SH-SY5Y (cell line): ENCODE measurements at regions not wholly inside any gene's neighbourhood (a gene's known extent, or its start where the extent isn't known, plus 50 kb on each side); places are given as distances from the start of the nearest gene placed in this dataset.

Experiments
- GATA2 ChIP-seq: IDR thresholded peaks from 2 replicates; pipeline ENCODE4 v1.6.1; 2011; ENCODE audit warnings: mild to moderate bottlenecking, low read depth, low read length
- GATA3 ChIP-seq: IDR thresholded peaks from 2 replicates; pipeline ENCODE4 v1.6.1; 2011; ENCODE audit warnings: low read depth, mild to moderate bottlenecking, low read length, moderate library complexity

DNA sequence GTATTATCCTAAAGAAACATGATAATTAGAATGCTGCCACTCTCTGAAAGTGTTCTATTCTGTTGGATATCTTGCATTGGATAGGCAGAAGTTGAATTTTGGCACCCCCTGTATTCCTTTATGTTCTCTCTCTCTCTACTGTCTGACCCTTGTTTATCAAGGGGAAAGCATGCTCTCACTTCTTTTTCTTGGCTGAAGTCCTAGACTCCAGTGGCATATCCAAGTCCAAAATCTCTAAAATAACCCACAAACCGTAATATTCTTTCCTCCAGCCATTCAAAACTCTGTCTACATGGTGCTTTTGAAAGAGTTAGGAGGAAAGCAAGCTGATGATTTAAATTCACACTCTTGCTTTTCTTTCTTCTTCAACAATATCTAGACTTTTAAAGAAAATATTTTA lies 669.7 kb downstream of the TDRD15 start:
- TF ChIP-seq GATA2 = no peak
- TF ChIP-seq GATA3 = no peak
